GM12878 (cell line): ENCODE measurements at regions not wholly inside any gene's neighbourhood (a gene's known extent, or its start where the extent isn't known, plus 50 kb on each side); places are given as distances from the start of the nearest gene placed in this dataset.

Source experiments
- ATAC-seq: fragments of 200-7000 bp; cut with Tn5 transposase; 3 replicates; pipeline ENCODE4 v1.9.1; 2020; ENCODE audit warnings: mild to moderate bottlenecking, moderate library complexity
- BruUV-seq: library from RNA; stranded (reverse); fragments of 400-500 nt; replicated peaks from 2 replicates; lab custom pipeline; 2021; lab: Mats Ljungman, UMichigan
- CTCF ChIA-PET: fragments of 300-600 bp; sonication (Branson Sonifier 250); formaldehyde crosslinking; extraction: SDS; loops from one replicate; lab custom pipeline; 2021; ENCODE audit warnings: inconsistent platforms; lab: Yijun Ruan, JAX
- POLR2A ChIA-PET: fragments of 350-600 bp; formaldehyde crosslinking; extraction: SDS; loops from one replicate; lab custom pipeline; 2021; ENCODE audit warnings: inconsistent platforms; lab: Charles Lee
- RAD21 ChIA-PET: fragments of 300-600 bp; sonication (Branson Sonifier 250); formaldehyde crosslinking; loops from one replicate; lab custom pipeline; 2023; ENCODE audit warnings: antibody characterized with exemption; ENCODE audit not compliant: unreplicated experiment; lab: Charles Lee
- SMC1A ChIA-PET: fragments of 300-600 bp; sonication (Branson Sonifier 250); formaldehyde crosslinking; loops from one replicate; lab custom pipeline; 2023; ENCODE audit not compliant: unreplicated experiment, uncharacterized antibody; lab: Charles Lee
- DNase-seq: peaks from one replicate; pipeline ENCODE4 v3.0.0-alpha.2; 2011; ENCODE audit warnings: low read depth, low spot score
- FAIRE-seq: peaks from 3 replicates; lab custom pipeline; 2011; peaks lifted over from hg19 to GRCh38; lab: Jason Lieb, UNC
- H2AFZ ChIP-seq: 2 replicates; pipeline ENCODE4 v1.6.0; 2011; ENCODE audit warnings: low read depth, low read length, control low read depth; ENCODE audit not compliant: control insufficient read depth
- H3K27ac ChIP-seq: 2 replicates; pipeline ENCODE4 v1.5.1; 2011; ENCODE audit warnings: control low read depth; ENCODE audit not compliant: control insufficient read depth, insufficient read depth
- H3K27me3 ChIP-seq, 2 experiments: replicated peaks in 1 of 2; 2 replicates each; pipeline versions ENCODE4 v1.6.0 to v1.6.1; 2011; ENCODE audit warnings: low read length in 1 of 2; ENCODE audit not compliant: control insufficient read depth in 2 of 2, insufficient read depth in 2 of 2
- H3K36me3 ChIP-seq, 2 experiments: 2 replicates each; pipeline ENCODE4 v1.5.1; 2011; ENCODE audit warnings: low read length in 1 of 2; ENCODE audit not compliant: control insufficient read depth in 2 of 2, insufficient read depth in 2 of 2
- H3K4me1 ChIP-seq: 2 replicates; pipeline ENCODE4 v1.6.1; 2011; ENCODE audit warnings: mild to moderate bottlenecking, low read length, moderate library complexity, mixed read lengths; ENCODE audit not compliant: control insufficient read depth, insufficient read depth
- H3K4me2 ChIP-seq: 2 replicates; pipeline ENCODE4 v1.6.0; 2011; ENCODE audit warnings: control low read depth; ENCODE audit not compliant: control insufficient read depth, insufficient read depth
- H3K4me3 ChIP-seq: fragments of 200-600 bp; sonication (generic); 2 replicates; pipeline ENCODE4 v1.5.1; 2016
- H3K79me2 ChIP-seq: 2 replicates; pipeline ENCODE4 v1.6.0; 2011; ENCODE audit warnings: low read length; ENCODE audit not compliant: control insufficient read depth, insufficient read depth
- H3K9ac ChIP-seq: 2 replicates; pipeline ENCODE4 v1.8.0; 2011; ENCODE audit warnings: low read length, control low read depth, mixed read lengths; ENCODE audit not compliant: control insufficient read depth, insufficient read depth
- H3K9me3 ChIP-seq: replicated peaks from 3 replicates; pipeline ENCODE4 v1.5.1; 2011; ENCODE audit warnings: mild to moderate bottlenecking, low read length; ENCODE audit not compliant: control insufficient read depth, insufficient read depth
- H4K20me1 ChIP-seq: 2 replicates; pipeline ENCODE4 v1.6.0; 2011; ENCODE audit not compliant: control insufficient read depth, insufficient read depth
- ATF3 ChIP-seq: IDR thresholded peaks from 2 replicates; pipeline ENCODE4 v1.6.1; 2011; ENCODE audit warnings: low read depth, mild to moderate bottlenecking, low read length, moderate library complexity, borderline replicate concordance; ENCODE audit errors: extremely low read depth
- JUNB ChIP-seq: IDR thresholded peaks from 2 replicates; pipeline ENCODE4 v1.6.1; 2016; ENCODE audit warnings: antibody characterized with exemption, mild to moderate bottlenecking
- RELB ChIP-seq: fragments of 450-650 bp; IDR thresholded peaks from 2 replicates; pipeline ENCODE4 v1.6.1; 2017; ENCODE audit warnings: low read depth, mild to moderate bottlenecking, moderate library complexity
- SKIL ChIP-seq: fragments of 450-650 bp; IDR thresholded peaks from 2 replicates; pipeline ENCODE4 v1.6.1; 2017; ENCODE audit warnings: mild to moderate bottlenecking, low read depth, inconsistent platforms; ENCODE audit not compliant: poor library complexity, severe bottlenecking
- ZBTB11 ChIP-seq: fragments of 450-650 bp; formaldehyde crosslinking; IDR thresholded peaks from 2 replicates; pipeline ENCODE4 v1.5.0; 2022; ENCODE audit warnings: mild to moderate bottlenecking, missing genetic modification characterization
- ZBTB40 ChIP-seq: fragments of 450-650 bp; IDR thresholded peaks from 2 replicates; pipeline ENCODE4 v1.6.1; 2016; ENCODE audit warnings: mild to moderate bottlenecking, moderate library complexity, borderline replicate concordance
- ZNF687 ChIP-seq: fragments of 450-650 bp; IDR thresholded peaks from 2 replicates; pipeline ENCODE4 v1.6.1; 2017; ENCODE audit warnings: mild to moderate bottlenecking, moderate library complexity
- WGBS: methylation state at CpG from one replicate; pipeline ENCODE4 v1.1.6; 2016; ENCODE audit warnings: low lambda C conversion rate; ENCODE audit not compliant: insufficient replicate concordance, insufficient coverage; ENCODE audit errors: missing lambda C conversion rate; 5-methylcytosine and 5-hydroxymethylcytosine counted together
- in situ Hi-C: fragments of 300-500 bp; cut with MboI; formaldehyde crosslinking; loops from 9 replicates; pipeline ENCODE4 v1.14.3; 2018; ENCODE audit warnings: mixed read lengths
- intact Hi-C: fragments of 100-400 bp; cut with micrococcal nuclease; formaldehyde crosslinking; loops from one replicate; pipeline ENCODE4 v1.14.2; 2022; ENCODE audit not compliant: unreplicated experiment

- WGBS = 49% methylated on average over 8 of the region's 8 CpGs
- POLR2A ChIA-PET = no interaction called here
- RAD21 ChIA-PET = no interaction called here
- BruUV-seq = no TSS peak
- Histone ChIP-seq H3K27me3 (no peaks in the 10 kb centered on the region; a peak in 1 of 4 replicates), H3K79me2 (no peaks in the 10 kb centered on the region), H4K20me1 (no peaks in the 10 kb centered on the region), H2AFZ (no peak overlapping the region), H3K9me3 (no peaks in the 10 kb centered on the region), H3K27ac (no peak overlapping the region), H3K9ac (no peak overlapping the region), H3K36me3 (no peaks in the 10 kb centered on the region), H3K4me1 (peaks cover 21% of the 10 kb centered on the region), H3K4me2 (no peak overlapping the region), H3K4me3 (no peak overlapping the region)
- CTCF ChIA-PET = no interaction called here
- SMC1A ChIA-PET = no interaction called here
- no peak for ATAC-seq
- DNase-seq = no peak
- in situ Hi-C loops = no loop called here
- intact Hi-C loops = no loop called here
- FAIRE-seq = no peak
- TF ChIP-seq JUNB (no peak), ZBTB11 (CRISPR knock-in tag) (no peak), ZBTB40 (no peak), RELB (no peak), ATF3 (no peak), ZNF687 (no peak), SKIL (no peak)
Observed at GRCh38 chr3:14297305-14297704, 105.1 kb upstream of the SLC6A6 start.
